GM21515 (cell line): ENCODE measurements at regions not wholly inside any gene's neighbourhood (a gene's known extent, or its start where the extent isn't known, plus 50 kb on each side); places are given as distances from the start of the nearest gene placed in this dataset.

ENCODE experiments used
- ATAC-seq: cut with Tn5 transposase; IDR thresholded peaks from one replicate; pipeline ENCODE4 v1.9.1; 2021; ENCODE audit not compliant: unreplicated experiment

- no peak for ATAC-seq
These were observed 237.1 kb downstream of the TTC32 start for GRCh38 chr2:19664646-19665045.

DNA sequence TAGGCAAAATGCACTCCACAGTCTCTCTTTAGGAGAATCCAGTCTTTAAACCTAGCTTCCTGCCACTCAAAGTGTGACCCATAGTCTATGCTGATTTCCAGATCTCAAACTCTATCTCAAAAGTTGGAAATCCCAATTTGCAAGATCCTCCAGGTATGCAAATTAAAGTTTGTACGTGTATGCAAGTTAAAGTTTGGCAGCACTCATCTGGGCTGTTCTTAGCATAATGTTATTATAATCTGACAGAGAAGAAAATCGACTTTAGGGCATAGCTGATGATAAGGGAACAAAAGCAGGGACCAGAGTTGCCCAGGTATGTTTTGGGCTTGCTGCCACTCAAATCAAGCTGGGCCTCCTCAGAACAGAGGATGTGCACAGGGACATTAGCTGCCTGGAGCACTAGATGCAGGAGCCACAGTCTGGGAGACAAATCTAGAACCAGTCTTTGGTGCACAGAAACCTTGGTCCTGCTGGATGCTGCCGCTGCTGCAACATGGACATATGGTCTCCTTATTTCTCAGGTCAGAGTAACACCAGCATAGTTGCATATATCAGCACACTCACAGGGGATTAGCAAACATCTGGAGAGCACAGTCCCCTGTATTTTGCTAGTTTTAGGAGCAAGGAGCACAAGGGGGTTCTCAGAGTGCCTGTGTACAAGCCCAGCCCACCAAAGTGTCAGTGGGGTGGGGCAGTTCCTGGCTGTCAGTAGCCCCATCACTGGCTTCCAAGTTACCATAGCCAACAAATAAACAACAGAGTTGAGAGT, 242.6 kb downstream of the TTC32 start:
- no peak for ATAC-seq

DNA sequence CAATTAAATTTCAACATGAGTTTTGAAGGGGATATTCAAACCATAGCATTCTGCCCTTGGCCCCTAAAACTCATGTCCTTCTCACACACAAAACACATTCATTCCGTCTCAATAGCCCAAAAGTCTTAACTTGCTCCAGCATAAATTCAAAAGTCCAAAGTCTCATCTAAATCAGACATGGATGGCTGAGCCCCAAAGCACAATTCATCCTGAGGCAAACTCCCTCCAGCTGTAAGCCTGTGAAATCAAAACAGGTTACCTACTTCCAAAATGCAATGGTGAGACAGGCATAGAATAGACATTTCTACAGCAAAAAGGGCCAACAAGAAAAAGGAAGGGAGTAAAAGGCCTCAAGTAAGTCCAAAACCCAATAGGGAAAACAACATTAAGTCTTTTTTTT, 245.8 kb downstream of the TTC32 start:
- no peak for ATAC-seq

DNA sequence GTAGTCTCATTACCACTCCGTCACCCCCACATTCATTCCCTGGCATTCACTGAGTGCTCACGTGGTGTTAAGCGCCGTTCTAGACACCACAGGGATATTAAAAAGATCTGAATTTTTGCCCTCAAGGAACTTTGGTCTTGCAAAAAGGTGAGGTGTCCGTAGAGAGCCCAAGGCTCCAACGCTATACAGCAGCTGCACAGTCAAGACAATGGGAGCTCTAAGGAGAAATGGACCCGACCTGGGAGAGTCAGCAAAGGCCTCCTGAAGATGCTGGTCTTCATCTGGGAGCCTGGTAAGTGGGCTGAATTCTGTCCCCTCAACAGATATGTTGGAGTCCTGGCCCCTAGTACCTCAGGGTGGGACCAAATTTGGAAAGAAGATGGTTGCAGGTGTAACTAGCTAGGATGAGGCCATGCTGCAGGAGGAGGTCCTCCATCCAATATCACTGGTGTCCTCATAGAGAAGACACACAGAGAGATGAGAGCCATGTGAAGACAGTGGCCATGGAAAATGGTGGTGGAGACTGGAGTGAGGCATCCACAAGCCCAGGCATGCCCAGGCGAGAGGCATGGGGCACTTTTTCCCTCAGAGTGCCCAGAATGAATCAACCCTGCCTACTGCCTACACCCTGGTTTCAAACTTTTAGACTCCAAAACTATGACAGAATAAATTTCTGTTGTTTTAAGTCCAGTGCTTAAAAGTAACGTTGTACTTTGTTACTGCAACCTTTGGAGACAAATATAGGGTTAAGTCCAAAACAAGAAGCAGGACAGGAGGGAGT, 247.3 kb downstream of the TTC32 start:
- no peak for ATAC-seq

DNA sequence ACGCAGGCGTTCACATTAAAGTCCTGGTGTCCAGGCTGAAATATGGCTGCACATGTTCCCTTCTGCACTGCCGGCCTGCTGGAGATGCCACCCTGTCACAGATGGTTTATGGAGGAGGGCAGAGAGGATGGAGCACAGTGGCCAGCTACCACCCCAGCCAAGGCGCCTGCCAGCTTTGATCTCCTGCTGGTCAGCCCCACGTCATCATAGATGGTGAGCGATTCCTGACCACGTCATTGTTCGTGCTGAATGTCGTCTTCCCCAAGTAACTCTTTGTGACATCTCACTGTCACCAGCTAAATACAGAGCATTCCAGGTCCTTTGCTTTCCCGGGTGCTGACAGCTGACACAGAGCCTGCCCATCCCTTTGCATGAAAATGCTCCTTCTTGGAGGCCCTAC, 248.3 kb downstream of the TTC32 start:
- ATAC-seq: no peak

GRCh38 chr2:19652811-19653210, 249.0 kb downstream of the TTC32 start:
- ATAC-seq: no peak

- ATAC-seq: no peak
These were observed 250.3 kb downstream of the TTC32 start for GRCh38 chr2:19651466-19651865.

DNA sequence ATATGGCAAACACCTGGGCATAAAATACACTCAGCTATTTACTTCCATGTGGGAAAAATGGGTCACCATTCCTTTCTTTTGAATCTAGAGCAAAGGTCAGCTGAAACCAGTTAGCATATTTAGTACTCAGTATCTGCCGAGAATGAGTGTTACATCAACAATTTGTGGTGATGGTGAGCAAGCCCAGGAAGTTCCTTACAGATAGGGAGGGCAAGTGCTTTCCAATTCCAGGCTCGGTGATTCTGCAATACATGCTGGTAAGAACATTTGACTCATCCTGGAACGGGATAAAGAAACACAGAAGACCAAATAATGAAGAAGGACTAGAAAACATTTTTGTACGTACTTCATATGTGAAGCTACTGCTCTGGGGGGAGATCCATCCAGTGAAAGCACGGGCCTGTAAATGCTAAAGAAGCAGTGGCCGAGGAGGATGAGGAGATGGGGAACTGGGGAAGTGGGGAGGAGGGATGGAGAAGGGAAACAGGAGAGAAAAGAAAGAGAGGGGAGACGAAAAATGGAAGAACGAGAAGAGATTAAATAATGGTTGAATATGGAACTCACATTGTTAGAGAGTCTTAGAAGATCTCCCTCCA, 251.9 kb downstream of the TTC32 start:
- no peak for ATAC-seq

DNA sequence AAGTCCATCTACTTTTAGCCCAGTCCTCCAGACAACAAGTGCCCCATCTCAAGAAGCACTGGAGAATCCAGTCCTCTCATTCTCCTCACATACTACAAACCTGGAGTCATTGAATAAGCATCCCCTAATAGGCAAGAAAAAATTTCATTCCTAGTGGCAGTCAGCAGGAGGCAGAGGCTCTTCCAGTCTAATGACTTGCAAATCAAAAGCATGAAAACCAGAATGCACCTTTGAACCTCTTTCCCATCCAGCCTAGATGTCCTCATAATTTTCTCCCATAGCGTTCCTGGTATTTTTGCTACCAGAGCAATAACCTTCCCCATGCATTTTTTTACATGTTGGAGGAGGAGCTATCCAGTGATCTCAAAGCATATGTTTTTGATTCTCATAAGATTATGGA, 252.6 kb downstream of the TTC32 start:
- ATAC-seq: no peak

DNA sequence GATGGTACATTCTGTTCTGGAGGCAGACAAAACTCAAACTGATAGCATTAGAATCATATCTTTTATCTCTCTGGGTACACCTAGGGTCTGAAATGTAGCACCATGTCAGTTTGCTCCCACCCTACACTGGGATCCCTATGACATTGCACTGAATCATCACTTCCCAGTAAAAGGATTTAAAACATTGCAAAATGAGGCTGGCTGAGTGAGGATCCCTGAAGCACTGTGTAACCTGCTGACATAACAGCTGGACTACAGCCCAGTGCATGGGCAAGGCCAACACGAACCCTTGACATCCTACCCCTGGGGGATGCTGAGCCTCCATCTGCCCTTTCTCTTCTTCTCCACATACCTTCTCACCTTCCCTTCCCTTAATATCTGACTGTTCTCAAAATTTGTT, 253.2 kb downstream of the TTC32 start:
- ATAC-seq: no peak

DNA sequence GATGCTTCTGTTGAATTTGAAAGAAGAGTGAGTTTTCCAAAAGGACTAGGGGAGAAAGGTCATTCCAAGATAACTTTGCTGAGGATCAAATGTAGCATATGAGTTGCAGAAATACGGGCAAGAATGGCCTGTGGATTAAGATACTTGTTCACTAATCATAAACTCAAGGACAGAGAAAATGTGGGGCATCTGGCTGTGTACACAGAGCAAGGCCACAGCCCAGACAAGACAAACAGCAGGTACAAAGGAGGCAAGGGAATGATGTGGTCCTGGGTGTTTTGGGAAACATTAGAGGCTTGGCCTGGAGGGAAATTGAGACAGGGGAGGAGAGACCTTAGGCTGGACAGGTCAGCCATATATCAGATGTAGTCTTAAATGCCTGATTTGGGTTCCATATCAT, 254.8 kb downstream of the TTC32 start:
- no peak for ATAC-seq

DNA sequence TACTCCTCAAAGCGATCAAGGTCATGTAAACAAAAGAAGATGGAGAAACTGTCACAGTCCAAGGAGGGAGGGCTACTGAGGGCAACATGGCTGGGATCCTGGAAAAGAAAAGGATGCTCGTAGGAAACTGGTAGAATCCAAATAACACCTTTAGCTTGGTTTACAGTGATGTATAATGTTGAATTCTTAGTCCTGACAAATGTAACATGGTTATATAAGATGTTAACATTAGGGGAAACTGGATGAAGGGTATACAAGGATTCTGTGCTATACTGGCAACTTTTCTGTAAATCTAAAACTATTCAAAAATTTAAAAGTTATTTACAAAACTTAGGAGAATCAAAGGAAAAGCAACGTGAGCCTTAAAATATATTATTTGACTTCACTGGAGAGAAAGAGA, 257.0 kb downstream of the TTC32 start:
- ATAC-seq: no peak

GRCh38 chr2:19643117-19643518, 258.7 kb downstream of the TTC32 start:
- peak; percentile 90 for ATAC-seq

- ATAC-seq: no peak
These were observed 259.3 kb downstream of the TTC32 start for GRCh38 chr2:19642501-19642900.

- ATAC-seq: no peak
These were observed 265.8 kb downstream of the TTC32 start for GRCh38 chr2:19635951-19636510.

DNA sequence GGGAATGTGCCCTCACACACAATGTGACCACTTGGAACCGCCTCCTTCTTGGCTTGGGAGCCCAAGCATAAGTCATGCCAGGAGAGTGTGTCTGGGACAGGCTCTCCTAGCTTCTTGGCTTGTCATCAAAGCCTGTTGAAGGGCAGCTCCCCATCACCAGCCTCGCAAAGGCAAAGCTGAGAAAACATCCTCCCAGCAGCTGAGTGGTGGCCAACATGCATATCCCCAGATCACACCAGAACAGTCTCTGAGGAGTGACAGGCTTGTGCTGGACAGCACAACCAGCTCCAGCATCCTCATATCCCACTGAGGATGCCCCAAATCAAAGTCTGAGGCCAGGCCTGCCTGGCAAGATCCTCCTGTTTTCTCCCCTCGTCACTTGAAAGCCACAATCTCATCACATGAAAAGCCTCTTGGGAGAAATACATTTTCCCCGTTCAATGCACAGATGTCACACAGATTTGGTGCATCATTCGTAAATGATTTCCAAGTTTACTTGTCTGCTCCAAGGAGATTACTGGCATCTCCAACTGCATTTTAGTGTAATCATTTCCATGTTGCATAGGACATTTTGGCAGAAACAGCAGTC, 269.3 kb downstream of the TTC32 start:
- ATAC-seq: no peak

- ATAC-seq: no peak
These were observed 269.9 kb downstream of the TTC32 start for GRCh38 chr2:19631871-19632270.

GRCh38 chr2:19630921-19631320, 270.9 kb downstream of the TTC32 start:
- ATAC-seq: no peak

- ATAC-seq: no peak
These were observed 268.9 kb upstream of the OSR1 start for GRCh38 chr2:19627359-19627758.

GRCh38 chr2:19623488-19623887, 265.1 kb upstream of the OSR1 start:
- ATAC-seq: no peak

DNA sequence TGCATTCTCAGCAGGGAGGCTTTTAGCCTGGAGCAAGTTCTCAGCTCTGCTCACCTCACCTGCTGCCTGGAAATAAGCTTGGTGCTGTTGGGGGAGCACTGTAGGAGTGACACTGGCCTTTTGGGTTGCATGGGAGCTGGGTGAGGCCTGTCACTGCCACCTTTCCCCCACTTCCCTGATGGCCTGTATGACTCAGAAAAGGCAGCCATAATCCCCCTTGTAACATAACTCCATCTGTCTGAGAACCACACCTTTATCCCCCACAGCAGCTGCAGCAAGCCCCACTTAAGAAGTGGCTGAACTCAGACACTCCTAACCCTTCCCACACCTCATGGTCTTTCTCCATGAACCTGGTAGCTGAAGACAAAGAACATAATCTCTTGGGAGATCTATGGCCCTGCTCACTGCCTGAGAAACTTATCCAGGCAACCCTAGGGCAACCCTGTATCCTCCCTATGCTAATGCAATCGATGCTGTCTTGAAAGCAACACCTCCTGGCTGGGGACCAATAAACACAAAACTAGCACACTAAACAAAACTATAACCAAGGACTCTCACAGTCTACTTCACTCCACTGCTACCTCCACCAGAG, 258.9 kb upstream of the OSR1 start:
- no peak for ATAC-seq
